CD4-positive, alpha-beta T cell treated with Interferon alpha-2 for 1 hour (primary cell): ENCODE measurements at regions not wholly inside any gene's neighbourhood (a gene's known extent, or its start where the extent isn't known, plus 50 kb on each side); places are given as distances from the start of the nearest gene placed in this dataset.

Experiments used
- DNase-seq, 2 donors: peaks; one replicate each; pipeline ENCODE4 v3.0.0-alpha.2; 2020 to 2022

DNA sequence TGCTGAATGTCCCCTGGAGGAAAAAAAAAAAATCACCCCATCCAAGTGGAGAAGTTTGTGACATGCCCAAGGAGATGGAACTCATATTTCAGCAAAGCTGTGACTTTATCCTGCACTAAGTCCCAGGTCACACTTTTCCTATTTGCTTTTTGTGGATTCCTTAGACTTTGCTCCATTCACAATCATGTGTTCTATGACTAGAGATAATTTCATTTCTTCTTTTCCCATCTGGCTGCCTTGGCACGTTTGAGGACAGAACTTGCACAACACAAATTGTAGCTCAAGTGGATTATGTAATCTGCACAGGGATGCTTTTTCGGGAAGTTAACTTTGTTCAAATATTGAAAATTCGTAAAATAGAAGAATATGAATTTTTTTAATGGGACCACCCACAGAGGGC lies 100.7 kb upstream of the PTPN1 start:
- no peak for DNase-seq

DNA sequence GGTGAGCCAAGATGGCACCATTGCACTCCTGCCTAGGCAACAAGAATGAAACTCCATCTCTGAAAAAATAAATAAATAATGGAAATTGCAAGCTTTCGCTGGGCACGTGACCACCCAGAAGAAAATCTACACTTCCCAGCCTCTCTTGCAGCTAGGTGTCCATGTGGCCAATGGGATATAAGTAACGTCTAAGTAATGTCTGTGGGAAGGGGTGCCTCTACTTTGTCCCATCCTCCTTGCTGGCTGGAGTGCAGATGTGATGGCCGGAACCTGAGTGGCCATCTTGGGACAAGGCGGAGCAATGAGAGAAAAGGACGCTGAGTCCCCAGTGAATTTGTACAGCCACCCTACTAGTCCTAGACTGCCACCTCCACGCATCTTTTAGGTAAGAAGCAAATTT lies 99.8 kb upstream of the PTPN1 start:
- no peak for DNase-seq

DNA sequence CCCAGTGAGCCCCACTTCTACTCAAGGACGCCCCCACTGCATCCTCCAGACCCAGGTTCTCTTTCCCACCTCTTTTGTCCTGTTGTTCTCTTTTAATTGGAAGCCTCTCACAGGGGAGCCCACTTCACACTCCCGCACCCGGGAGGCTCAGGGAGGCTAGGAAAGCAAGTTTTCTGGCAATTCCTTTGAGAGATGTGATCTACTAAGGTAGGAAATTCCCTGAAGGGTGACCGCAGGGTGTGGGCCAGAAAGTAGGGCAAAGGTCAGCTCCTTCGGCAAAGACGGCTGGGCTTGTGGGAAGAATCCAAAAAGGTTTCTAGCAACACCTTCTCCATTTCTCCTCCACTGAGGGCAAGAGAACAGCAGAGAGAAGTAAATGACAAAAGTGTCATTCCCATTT lies 98.1 kb upstream of the PTPN1 start:
- no peak for DNase-seq

DNA sequence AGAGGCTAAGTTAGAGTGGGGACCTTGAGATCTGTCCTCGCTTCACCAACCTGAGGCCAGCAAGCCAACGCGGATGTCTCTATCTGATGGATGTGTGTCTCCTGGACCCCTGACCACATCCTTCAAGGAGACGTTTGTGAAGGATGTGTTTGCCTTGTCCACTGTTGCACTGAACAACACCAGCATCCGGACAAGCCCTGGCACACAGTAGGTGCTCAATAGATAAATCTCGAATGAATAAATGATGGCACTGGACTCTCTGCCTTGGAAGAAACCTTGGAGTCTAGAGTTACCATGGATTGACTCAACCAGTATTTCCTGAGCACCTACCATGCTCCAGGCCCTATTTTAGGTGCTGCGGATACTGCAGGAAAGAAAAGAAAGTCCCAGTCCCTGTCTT lies 97.7 kb upstream of the PTPN1 start:
- no peak for DNase-seq

DNA sequence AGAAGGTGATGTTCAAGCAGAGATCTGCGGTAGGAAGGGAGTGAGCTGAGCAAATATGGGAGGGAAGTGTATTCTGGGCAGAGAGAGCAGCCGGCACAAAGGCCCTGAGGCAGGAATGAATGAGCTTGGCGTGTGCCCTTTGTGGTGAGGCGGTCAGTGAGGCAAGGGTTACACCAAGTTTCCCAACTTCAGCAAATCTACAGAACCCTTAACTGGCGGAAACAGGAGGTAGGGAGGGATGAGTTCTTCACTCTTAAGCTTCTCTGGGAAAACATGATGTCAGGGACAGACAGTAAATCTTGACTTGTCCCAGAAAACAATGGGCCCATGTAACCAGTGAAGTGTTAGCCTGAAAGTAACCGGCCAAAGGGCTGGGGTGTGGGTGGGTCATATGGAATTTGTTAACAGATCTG lies 97.1 kb upstream of the PTPN1 start:
- DNase-seq = no peak

DNA sequence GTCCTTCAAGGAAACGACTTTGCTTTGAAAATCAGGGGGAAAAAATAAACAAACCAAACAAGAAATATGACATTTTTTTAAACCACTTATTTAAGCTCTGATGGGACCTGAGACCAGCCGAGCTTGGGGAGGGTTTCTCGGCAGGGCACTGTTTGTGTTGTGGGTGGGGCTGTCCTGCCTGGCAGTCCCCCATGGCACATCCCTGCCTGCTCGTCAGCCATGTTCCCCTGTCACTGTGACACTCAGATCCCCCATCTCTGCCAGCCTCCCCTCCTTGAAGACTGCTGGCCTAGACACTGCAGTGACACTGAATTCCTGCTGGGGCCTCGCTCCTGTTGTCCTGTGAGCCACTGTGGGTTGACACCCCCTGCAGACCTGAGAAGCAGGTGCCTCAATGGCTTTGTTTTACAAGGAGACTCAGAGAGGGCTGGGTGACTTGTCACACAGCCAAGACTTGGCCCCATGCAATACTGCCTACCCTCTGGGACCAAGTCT lies 95.1 kb upstream of the PTPN1 start:
- no peak for DNase-seq

DNA sequence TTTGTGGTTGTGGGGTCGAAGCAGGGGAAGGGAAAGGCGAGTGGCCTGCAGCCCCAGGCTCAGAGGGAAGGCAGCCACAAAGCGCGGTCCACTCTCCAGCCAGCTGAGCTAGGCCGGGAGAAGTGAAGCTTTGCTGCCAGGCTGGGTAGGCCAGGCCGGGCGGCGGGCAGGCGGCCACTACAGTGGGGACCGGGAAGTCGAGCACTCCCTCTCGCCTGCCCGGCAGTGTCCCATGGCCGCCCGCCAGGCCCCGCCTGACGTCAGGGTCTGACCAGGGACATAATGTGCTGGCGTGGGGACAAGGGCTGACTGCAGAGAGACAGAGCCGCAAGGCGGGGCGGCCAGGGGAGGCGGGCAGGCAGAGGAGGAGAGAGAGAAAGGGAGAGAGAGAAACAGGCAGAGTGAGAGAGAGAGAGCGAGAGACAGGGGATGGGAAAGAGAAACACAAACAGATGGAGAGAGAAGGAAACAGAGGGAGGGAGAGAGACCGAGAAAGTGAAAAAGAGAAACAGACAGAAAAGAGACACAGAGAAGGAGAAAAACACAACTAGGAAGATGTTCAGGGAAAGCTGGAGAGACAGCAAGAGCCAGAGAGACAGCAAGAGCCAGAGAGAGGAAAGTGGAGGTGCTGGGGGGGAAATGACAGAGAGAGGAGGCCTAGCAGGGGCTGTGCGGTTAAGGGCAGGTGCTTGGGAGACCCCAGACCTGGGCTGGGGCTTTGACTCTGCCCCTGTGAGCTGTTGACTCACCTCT lies 94.5 kb upstream of the PTPN1 start:
- no peak for DNase-seq

DNA sequence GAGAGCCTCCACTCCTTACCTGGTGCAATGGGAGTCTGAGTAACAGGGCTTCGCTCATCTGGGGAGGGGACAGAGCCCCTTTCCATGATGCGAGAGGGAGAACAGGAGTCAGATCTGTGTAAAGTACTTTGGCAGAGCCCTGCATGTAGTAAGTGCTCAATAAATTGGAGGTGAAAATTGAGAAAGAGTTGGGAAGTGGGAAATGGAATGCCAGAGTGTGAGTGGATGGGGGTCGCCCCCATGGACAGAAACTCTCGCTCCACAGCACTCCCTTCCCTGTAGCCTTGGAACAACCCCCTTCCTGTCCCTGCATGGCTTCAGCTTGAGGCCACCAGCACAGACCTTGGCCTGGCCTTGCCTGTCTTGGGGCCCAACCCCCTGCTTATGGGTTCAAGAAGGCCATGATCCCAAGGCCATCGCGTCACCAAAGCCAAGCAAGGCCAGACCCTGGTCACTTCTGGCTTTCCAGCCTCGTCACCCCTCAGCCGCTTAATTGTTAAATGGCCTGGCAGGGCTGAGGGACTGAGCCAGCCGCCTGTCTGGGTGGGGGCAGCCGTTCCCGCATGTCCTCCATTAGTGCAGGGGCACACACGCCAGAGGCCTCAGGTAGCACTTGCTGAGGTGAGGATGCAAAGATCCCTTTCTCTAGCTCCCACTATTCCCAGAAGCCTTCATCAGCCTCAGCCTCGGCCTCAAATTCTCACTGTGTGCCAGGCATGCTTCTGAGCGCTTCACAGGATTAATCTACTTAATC lies 93.7 kb upstream of the PTPN1 start:
- no peak for DNase-seq

DNA sequence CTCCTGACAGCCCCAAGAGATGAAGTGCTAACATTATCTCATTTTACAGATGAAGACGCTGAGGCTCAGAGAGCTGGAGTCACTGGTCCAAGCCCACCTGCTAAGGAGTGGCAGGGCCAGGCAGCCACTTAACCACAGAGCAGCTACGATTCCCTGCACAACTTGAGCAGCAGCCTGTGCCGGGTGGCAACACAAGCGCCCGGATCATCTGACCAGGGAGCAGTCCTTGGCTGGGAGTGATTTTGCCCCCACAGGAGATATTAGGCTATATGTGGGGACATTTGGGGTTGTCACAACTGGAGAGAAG lies 93.2 kb upstream of the PTPN1 start:
- DNase-seq = no peak

DNA sequence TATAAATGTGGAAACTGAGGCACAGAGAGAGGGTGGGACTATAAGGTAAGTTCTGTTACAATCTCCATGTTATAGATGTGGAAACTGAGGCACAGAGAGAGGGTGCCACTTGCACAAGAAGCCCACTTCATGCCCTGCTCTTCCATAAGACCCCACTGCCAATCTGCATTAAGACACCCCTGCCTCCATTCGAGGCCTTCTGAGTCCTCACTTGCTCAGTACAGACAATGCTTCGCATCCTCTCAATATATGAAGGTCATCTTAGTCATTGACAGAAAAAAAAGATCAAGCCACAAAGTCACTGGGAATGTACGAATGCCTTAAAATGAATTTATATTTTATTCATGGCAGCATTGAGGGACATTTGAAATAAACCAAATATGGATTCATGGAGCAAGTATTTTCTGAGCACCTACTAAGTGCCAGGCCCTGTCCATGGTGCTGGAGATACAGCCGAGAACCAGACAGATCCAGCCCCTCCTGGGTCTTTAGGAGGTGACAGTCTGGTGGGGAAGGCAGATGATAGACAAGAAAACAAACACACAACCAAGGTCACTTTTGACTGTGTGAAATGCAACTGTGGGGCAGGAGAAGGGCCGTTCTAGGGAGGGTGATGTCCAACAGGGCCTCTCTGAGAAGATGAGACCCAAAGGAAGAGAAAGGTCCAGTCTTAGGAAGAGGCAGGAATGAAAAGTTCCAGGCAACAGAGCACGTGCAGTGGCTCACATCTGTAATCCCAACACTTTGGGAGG lies 92.5 kb upstream of the PTPN1 start:
- DNase-seq = no peak

DNA sequence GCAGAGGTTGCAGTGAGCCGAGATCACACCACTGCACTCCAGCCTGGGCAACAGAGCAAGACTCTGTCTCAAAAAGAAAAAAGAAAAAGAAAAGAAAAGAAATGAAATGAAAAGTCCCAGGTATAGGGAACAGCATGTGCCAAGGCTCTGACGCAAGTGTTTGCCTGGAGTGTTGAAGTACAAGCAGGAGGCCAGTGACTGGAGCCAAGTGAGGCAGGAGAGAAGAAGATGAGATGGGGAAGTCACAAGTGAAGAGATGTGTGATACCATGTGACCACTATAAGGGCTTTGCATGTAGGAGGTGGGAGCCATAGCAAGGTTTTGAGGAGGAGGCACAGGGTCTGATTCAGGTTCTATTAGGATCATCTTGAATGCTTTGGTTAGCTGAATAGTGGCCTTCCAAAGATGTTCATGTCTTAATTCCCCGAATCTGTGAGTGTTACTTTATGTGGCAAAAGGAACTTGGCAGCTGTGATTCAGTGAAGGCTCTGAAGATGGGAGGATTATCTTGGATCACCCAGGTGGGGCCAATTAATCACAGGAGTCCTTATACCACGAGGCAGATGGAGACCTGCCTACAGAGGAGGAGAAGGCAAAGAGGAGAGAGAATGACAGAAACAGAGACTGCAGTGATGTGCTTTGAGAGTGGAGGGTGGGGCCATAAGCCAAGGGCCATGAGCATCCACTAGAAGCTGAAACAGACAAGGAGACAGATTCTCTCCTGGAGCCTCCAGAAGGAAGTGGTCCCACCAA lies 91.1 kb upstream of the PTPN1 start:
- no peak for DNase-seq

DNA sequence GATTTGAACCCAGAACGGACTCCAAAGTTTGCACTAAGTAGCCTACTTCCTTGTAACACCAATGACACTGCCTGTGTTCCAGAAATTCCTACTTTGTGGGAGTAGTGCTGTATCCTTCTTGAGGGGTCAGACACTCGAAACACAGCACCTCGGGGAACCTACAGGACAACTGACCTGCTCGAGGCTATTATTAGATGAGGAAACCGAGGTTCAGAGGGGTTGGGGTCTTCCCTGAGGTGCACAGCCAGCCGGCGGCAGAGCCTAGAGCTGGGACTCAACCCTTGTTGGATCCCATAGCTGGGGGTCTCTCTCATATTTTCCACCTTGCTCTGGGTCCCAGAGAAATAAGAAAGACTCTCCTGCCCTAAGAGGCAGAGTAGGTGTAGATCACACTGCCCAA lies 89.8 kb upstream of the PTPN1 start:
- no peak for DNase-seq

DNA sequence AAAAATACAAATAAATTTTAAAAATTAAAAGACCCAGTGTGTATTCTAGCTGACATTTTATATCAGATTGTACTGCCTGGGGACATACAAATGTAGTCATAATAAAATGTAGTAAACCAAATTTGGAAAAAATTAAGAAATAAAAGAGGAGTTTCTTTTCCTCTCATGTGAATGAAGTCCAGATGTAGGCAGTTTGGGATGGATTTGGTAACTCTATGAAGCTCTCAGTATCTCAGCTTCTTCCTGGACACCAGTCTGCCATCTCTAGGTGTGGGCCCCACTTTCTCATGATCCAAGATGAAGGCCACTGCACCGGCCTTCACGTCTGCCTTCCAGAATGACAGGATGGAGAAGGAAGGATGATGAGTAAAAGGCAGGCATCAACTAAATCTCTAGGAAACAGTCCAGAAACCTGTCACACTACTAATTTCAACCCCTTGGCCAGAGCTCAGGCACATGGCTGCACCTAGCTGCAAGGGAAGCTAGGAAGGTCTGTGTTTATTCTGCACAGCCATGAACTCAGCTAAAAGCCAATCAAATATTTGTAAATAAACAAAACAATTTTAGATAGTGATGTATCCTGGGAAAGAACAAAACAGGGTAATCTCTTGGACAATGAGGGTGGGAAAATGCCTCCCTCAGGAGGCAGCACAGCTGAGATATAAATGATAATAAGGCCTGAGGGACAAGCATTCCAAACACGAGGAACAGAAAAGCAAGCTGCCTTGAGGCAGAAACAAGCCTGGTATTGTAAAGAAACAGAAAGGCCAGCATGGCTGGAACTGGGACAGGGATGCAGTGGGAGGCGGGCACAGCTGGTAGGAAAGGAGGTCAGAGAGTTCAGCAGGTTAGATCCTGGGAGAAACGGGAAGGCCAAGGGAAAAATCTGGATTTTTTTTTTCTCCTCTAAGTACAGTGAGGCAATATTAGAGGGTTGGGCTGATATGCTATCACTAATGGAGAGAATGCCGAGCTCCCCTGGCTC lies 88.5 kb upstream of the PTPN1 start:
- no peak for DNase-seq

DNA sequence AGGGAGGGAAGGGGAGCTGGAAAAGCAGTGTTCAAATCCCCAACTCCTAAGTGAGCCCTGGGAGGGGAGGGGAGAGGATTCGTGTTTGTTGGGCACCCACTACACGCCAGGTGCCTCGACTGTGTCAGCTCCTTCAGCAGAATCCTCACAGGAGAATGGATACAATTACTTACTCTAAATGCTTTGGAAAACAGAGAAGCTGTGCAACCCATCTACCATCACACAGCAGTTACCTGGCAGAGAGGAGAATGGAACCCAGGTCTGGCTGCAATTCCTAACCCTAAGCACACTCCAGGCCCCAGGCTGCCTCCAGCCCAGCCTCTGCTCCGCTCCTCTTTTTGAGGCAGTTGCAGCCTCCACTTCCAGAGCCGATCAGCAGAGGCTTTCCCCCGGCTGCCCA lies 86.4 kb upstream of the PTPN1 start:
- no peak for DNase-seq

DNA sequence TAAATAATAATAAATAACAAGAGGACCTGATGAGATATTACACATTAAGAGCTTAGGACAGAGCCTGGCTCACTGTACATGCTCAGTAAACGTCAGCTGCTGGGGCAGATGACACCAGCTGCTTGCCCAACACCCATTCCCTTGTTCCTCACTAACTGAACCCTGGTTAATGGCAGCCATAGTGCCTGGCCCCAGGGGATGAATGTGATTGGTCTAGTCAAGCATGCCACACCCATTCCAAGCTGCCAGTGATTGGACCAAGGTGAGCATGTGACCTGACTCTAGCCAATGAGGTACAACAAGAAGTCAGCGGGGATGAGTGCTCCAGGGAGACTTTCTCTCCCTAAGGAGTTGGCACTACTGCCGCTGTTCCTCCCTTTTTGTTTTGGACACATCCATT lies 85.1 kb upstream of the PTPN1 start:
- DNase-seq = no peak

DNA sequence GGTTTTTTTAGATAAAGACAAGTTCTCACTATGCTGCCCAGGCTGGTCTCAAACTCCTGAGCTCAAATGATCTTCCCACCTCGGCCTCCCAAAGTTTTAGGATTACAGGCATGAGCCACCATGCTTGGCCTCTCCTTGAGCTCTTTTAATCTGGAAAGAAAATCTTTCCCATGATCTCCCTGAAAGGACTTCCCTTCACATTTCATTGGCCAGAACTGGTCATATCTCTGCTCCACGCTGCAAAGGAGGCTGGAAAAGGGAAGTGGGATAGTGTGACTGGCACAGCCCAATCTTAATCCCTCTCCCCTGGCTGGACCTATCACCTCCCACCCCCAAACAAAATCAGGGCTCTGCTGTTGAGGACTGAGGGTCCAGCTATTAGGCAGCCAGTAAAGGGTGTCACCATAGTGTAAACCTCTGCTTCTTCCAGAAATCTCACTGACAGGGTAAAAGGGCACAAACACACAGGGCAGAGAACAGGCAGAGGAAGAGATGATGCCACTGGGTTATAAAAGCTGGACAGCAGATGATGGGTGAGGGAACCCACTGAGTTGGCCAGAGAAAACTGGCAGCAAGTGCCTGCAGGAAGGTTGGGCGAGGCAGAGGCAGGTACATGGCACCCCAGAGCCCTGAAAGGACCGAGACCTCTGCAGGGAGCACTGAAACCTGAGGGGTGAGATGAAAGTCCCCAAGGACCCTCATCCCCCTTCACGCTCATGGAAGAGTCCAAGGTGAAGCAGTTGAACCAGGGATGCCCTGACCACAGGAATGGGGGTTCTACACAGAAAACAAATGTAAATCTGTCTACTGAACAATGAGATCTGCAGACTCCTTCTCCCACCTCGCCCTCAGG lies 83.1 kb upstream of the PTPN1 start:
- DNase-seq = no peak

DNA sequence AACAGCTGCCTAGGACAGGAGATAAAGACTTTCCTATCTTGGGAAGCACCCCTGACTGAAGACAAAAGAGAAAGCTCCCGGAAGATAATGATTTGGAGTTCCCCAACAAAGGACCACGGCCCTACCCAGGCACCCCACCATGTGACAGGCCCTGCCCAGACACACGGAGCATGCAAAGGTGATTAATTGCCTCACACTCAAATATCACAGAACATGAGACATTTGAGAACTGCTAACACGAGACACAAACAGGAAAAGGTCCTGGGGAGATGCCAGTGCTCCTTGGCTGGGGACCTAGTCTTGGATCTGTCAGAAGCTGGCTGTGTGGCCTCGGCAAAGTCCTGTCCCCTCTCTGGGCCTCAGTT lies 82.5 kb upstream of the PTPN1 start:
- no peak for DNase-seq

DNA sequence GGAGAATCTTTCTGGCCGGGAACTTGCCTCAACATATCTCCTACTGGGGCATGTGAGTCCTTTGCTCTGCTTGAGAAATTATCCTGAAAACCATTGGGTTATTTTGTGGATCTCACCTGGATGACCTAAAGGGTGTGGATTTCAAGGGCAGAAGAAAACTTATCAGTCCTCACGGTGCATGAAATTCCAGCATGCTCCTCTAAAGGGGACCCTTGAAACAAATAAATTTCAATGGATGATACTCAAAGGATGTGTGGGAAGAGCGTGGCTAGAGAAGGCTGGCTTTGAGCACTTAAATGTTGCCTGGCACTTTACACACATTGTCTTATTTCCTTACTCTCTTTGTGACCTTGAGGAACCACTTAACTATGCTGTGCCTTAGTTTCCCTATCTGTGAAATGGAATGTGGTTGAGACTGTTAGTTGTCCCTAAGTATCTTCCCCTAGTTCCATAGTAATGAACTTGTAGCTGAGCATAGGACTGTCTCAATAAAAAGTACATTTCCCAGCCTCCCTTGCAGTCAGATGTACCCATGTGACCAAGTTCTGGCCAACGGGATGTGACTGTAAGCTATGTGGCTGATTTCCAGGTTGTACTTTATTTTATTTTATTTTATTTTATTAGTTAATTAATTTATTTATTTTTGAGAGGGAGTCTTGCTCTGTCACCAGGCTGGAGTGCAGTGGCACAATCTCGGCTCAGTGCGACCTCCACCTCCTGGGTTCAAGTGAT lies 81.9 kb upstream of the PTPN1 start:
- DNase-seq = no peak

DNA sequence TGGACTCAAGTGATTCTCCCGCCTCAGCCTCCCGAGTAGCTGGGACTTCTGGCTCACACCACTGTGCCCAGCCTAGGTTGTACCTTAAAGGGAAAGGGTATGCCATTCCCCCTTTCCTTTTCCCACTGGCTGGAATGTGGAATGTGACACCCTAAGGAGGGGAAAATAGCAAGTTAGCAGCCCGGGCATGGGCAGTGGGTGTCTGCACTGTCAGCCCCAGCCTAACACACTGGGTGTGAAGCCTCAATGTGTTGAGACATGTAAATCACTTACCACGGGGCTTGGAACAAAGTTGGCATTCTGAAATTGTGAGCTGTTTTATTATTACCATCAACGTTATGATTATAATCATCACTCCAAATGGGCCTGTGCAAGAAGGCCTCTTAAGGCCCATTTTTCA lies 80.8 kb upstream of the PTPN1 start:
- DNase-seq = no peak

DNA sequence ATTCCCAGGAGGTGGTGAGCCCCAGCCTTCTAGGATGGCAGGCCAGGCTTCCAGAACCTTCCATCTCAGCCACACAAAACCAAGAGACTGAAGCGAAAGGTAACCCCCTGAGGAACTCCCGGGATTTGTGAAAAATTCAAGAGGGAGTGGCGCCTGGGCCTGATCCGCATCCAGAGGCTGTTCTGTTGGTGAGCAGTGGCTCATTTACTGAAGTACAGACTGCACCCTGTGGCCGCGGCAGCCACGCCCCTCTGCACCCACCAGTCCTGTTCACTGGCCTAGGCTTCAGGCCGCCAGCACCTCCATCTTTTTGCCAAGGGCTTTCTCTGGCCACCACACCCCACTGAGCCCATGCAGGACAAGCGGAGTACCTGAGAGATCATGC lies 79.1 kb upstream of the PTPN1 start:
- DNase-seq = no peak
